ENCODE measurements at regions not wholly inside any gene's neighbourhood (a gene's known extent, or its start where the extent isn't known, plus 50 kb on each side); places are given as distances from the start of the nearest gene placed in this dataset.

DNA sequence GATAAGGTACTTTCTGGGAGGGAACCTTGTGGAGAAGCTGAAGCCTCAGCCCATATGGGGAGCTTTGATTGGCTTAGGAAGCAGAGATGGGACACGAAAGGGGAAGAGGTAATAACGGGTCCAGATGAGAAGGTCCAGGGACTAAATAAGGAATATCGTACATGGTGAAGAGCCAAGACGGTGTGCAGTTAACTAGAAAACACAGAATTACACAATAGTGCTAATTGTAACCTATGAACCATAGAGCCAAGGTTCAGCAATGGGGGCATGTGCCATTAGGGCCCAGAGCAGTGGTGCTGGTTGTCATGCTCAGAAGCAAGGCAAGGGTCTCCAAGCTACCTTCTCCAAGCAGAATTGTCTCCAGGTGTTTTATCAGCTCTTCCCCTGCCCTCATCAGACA is 106.1 kb downstream of the IRS2 start:
- H3K9me3 Mint-ChIP-seq = peaks cover 0 to 2% (median 0%) of the 10 kb centered on the region in 7 donors
- no peaks in the 10 kb centered on the region for H3K4me1 ChIP-seq (ENCODE audit: control insufficient read depth, insufficient read depth, low read length, poor library complexity, severe bottlenecking)

DNA sequence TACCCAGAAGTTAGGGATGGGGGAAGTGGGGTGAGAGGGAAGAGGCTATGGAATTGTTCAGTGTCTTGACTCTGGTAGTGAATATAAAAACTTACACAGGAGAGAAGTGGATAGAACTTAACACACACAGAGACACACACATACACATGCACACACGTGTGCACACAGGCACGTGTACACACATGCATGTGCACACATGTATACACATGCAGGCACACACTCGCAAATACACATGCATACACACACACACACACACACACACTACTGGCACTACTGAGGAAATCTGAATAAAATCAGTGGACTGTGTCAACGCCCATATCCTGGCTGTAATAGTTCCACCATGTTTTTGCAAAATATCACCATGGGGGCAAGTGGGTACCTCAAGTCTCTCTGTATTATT is 107.9 kb downstream of the IRS2 start:
- no peak overlapping the region for H3K27ac ChIP-seq (ENCODE audit: insufficient read depth, low read length, poor library complexity, severe bottlenecking)
- no peak for DNase-seq
- H3K4me3 ChIP-seq (ENCODE audit: low read depth, low read length) = no peak overlapping the region
- H3K36me3 Mint-ChIP-seq = peaks cover 3% of the 10 kb centered on the region
- H3K4me1 Mint-ChIP-seq = no peaks in the 10 kb centered on the region
- no peak for ATAC-seq (ENCODE audit: low read depth in 2 of 2)
- H3K27me3 ChIP-seq (ENCODE audit: control insufficient read depth, insufficient read depth, low read length) = no peaks in the 10 kb centered on the region
- H3K27me3 Mint-ChIP-seq = peaks cover 3% of the 10 kb centered on the region
- no peaks in the 10 kb centered on the region for H3K4me1 ChIP-seq (ENCODE audit: control insufficient read depth, insufficient read depth, low read length, poor library complexity, severe bottlenecking)
- H3K4me3 Mint-ChIP-seq = no peak overlapping the region
- no peaks in the 10 kb centered on the region for H3K9me3 ChIP-seq (ENCODE audit: control insufficient read depth in 2 of 2, low read length in 2 of 2)
- no peaks in the 10 kb centered on the region for H3K36me3 ChIP-seq (ENCODE audit: control insufficient read depth, insufficient read depth, low read length)
- no peaks in the 10 kb centered on the region for H3K9me3 Mint-ChIP-seq
- H3K27ac Mint-ChIP-seq = peak overlapping the region in 1 of 3 donors; percentile 1

More for the DNA sequence above, 106.1 kb downstream of the IRS2 start:
- Mint-ChIP-seq H3K27ac (no peak overlapping the region), H3K4me3 (no peak overlapping the region), H3K27me3 (peaks cover 4% of the 10 kb centered on the region), H3K4me1 (no peaks in the 10 kb centered on the region), H3K36me3 (no peaks in the 10 kb centered on the region)
- no peak overlapping the region for H3K4me3 ChIP-seq (ENCODE audit: low read depth, low read length)
- no peaks in the 10 kb centered on the region for H3K9me3 ChIP-seq (ENCODE audit: control insufficient read depth in 2 of 2, low read length in 2 of 2)
- no peak overlapping the region for H3K27ac ChIP-seq (ENCODE audit: insufficient read depth, low read length, poor library complexity, severe bottlenecking)
- ATAC-seq (ENCODE audit: low read depth in 2 of 2) (no peak), DNase-seq (no peak)
- H3K27me3 ChIP-seq (ENCODE audit: control insufficient read depth, insufficient read depth, low read length) = no peaks in the 10 kb centered on the region
- H3K36me3 ChIP-seq (ENCODE audit: control insufficient read depth, insufficient read depth, low read length) = no peaks in the 10 kb centered on the region

DNA sequence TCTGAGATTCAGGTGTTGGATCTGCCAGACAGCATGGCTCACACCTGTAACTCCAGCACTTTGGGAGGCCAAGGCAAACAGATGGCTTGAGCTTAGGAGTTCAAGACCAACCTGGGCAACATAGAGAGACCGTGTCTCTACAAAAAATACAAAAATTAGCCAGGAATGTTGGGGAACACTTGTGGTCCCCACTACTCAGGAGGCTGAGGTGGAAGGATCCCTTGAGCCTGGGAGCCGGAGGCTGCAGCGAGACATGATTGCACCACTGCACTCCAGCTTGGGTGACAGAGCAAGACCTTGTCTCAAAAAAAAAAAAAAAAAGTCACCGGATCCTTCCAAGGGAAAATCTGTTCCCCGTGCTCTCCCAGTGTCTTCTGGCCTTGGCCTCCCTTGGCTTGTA is 109.2 kb downstream of the IRS2 start:
- Histone ChIP-seq H3K27me3 (ENCODE audit: control insufficient read depth, insufficient read depth, low read length) (peaks cover 2% of the 10 kb centered on the region), H3K4me1 (ENCODE audit: control insufficient read depth, insufficient read depth, low read length, poor library complexity, severe bottlenecking) (no peaks in the 10 kb centered on the region), H3K36me3 (ENCODE audit: control insufficient read depth, insufficient read depth, low read length) (no peaks in the 10 kb centered on the region), H3K4me3 (ENCODE audit: low read depth, low read length) (no peak overlapping the region), H3K27ac (ENCODE audit: insufficient read depth, low read length, poor library complexity, severe bottlenecking) (no peak overlapping the region), H3K9me3 (ENCODE audit: control insufficient read depth in 2 of 2, low read length in 2 of 2) (no peaks in the 10 kb centered on the region)
- Mint-ChIP-seq H3K4me1 (no peaks in the 10 kb centered on the region), H3K27ac (no peak overlapping the region), H3K9me3 (no peaks in the 10 kb centered on the region), H3K4me3 (no peak overlapping the region), H3K27me3 (no peaks in the 10 kb centered on the region), H3K36me3 (peaks cover 3% of the 10 kb centered on the region)
- ATAC-seq (ENCODE audit: low read depth in 2 of 2) (no peak), DNase-seq (no peak)

- Histone ChIP-seq H3K4me1 (ENCODE audit: control insufficient read depth, insufficient read depth, low read length, poor library complexity, severe bottlenecking) (no peaks in the 10 kb centered on the region), H3K27ac (ENCODE audit: insufficient read depth, low read length, poor library complexity, severe bottlenecking) (no peak overlapping the region), H3K27me3 (ENCODE audit: control insufficient read depth, insufficient read depth, low read length) (peaks cover 2% of the 10 kb centered on the region), H3K4me3 (ENCODE audit: low read depth, low read length) (no peak overlapping the region), H3K36me3 (ENCODE audit: control insufficient read depth, insufficient read depth, low read length) (no peaks in the 10 kb centered on the region), H3K9me3 (ENCODE audit: control insufficient read depth in 2 of 2, low read length in 2 of 2) (no peaks in the 10 kb centered on the region)
- Mint-ChIP-seq H3K9me3 (no peaks in the 10 kb centered on the region), H3K27ac (no peak overlapping the region), H3K4me3 (no peak overlapping the region), H3K36me3 (peaks cover 3% of the 10 kb centered on the region), H3K27me3 (no peaks in the 10 kb centered on the region), H3K4me1 (no peaks in the 10 kb centered on the region)
- ATAC-seq (ENCODE audit: low read depth in 2 of 2) = no peak
- no peak for DNase-seq
These were observed 112.9 kb downstream of the IRS2 start for GRCh38 chr13:109673477-109673876.

DNA sequence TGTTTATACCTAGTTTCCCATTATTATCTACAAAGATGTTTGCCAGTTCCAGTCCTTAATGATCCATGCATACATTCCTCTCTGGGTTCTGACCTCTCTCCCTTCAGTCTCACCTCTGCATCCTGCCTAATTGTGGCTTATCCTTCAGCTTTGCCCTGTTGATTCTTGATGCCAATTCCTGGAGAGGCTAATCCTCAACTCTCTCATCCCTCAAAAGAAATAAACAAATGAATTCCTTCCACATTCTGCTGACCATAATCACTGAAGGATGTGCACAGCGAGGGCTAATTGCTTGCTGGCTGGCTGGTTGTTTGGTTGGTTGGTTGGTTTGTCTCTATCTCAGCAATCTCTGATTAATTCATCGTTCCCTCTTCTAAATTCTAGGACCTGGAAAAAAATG is 113.8 kb downstream of the IRS2 start:
- Mint-ChIP-seq H3K27ac (no peak overlapping the region), H3K4me3 (no peak overlapping the region), H3K27me3 (no peaks in the 10 kb centered on the region), H3K4me1 (no peaks in the 10 kb centered on the region), H3K36me3 (peaks cover 3% of the 10 kb centered on the region), H3K9me3 (no peaks in the 10 kb centered on the region)
- Histone ChIP-seq H3K4me3 (ENCODE audit: low read depth, low read length) (no peak overlapping the region), H3K4me1 (ENCODE audit: control insufficient read depth, insufficient read depth, low read length, poor library complexity, severe bottlenecking) (no peaks in the 10 kb centered on the region), H3K36me3 (ENCODE audit: control insufficient read depth, insufficient read depth, low read length) (no peaks in the 10 kb centered on the region), H3K27me3 (ENCODE audit: control insufficient read depth, insufficient read depth, low read length) (peaks cover 2% of the 10 kb centered on the region), H3K27ac (ENCODE audit: insufficient read depth, low read length, poor library complexity, severe bottlenecking) (no peak overlapping the region), H3K9me3 (ENCODE audit: control insufficient read depth in 2 of 2, low read length in 2 of 2) (no peaks in the 10 kb centered on the region)
- DNase-seq (no peak), ATAC-seq (ENCODE audit: low read depth in 2 of 2) (no peak)

GRCh38 chr13:109671919-109672318 is 114.5 kb downstream of the IRS2 start:
- H3K9me3 ChIP-seq (ENCODE audit: control insufficient read depth in 2 of 2, low read length in 2 of 2) = no peaks in the 10 kb centered on the region
- Mint-ChIP-seq H3K36me3 (peaks cover 3% of the 10 kb centered on the region), H3K9me3 (no peaks in the 10 kb centered on the region), H3K27ac (no peak overlapping the region), H3K27me3 (no peaks in the 10 kb centered on the region), H3K4me1 (no peaks in the 10 kb centered on the region), H3K4me3 (no peak overlapping the region)
- H3K27me3 ChIP-seq (ENCODE audit: control insufficient read depth, insufficient read depth, low read length) = peaks cover 2% of the 10 kb centered on the region
- H3K4me1 ChIP-seq (ENCODE audit: control insufficient read depth, insufficient read depth, low read length, poor library complexity, severe bottlenecking) = no peaks in the 10 kb centered on the region
- no peak for ATAC-seq (ENCODE audit: low read depth in 2 of 2)
- no peak overlapping the region for H3K27ac ChIP-seq (ENCODE audit: insufficient read depth, low read length, poor library complexity, severe bottlenecking)
- DNase-seq = no peak
- no peaks in the 10 kb centered on the region for H3K36me3 ChIP-seq (ENCODE audit: control insufficient read depth, insufficient read depth, low read length)
- no peak overlapping the region for H3K4me3 ChIP-seq (ENCODE audit: low read depth, low read length)

- Mint-ChIP-seq H3K4me3 (no peak overlapping the region), H3K36me3 (peaks cover 3% of the 10 kb centered on the region), H3K27ac (no peak overlapping the region), H3K27me3 (no peaks in the 10 kb centered on the region), H3K9me3 (no peaks in the 10 kb centered on the region), H3K4me1 (no peaks in the 10 kb centered on the region)
- Histone ChIP-seq H3K9me3 (ENCODE audit: control insufficient read depth in 2 of 2, low read length in 2 of 2) (no peaks in the 10 kb centered on the region), H3K27me3 (ENCODE audit: control insufficient read depth, insufficient read depth, low read length) (peaks cover 2% of the 10 kb centered on the region), H3K27ac (ENCODE audit: insufficient read depth, low read length, poor library complexity, severe bottlenecking) (no peak overlapping the region), H3K36me3 (ENCODE audit: control insufficient read depth, insufficient read depth, low read length) (no peaks in the 10 kb centered on the region), H3K4me1 (ENCODE audit: control insufficient read depth, insufficient read depth, low read length, poor library complexity, severe bottlenecking) (no peaks in the 10 kb centered on the region), H3K4me3 (ENCODE audit: low read depth, low read length) (no peak overlapping the region)
- DNase-seq = no peak
- ATAC-seq (ENCODE audit: low read depth in 2 of 2) = no peak
These were observed 115.6 kb downstream of the IRS2 start for GRCh38 chr13:109670776-109671175.

GRCh38 chr13:109669956-109670355 is 116.4 kb downstream of the IRS2 start:
- no peak overlapping the region for H3K4me3 ChIP-seq (ENCODE audit: low read depth, low read length)
- Mint-ChIP-seq H3K4me1 (no peaks in the 10 kb centered on the region), H3K36me3 (peaks cover under 1% of the 10 kb centered on the region), H3K27ac (peak overlapping the region in 1 of 3 donors; percentile 32), H3K4me3 (no peak overlapping the region), H3K27me3 (no peaks in the 10 kb centered on the region), H3K9me3 (no peaks in the 10 kb centered on the region)
- H3K36me3 ChIP-seq (ENCODE audit: control insufficient read depth, insufficient read depth, low read length) = no peaks in the 10 kb centered on the region
- no peak for DNase-seq
- no peak for ATAC-seq (ENCODE audit: low read depth in 2 of 2)
- H3K27ac ChIP-seq (ENCODE audit: insufficient read depth, low read length, poor library complexity, severe bottlenecking) = no peak overlapping the region
- H3K9me3 ChIP-seq (ENCODE audit: control insufficient read depth in 2 of 2, low read length in 2 of 2) = no peaks in the 10 kb centered on the region
- peaks cover 2% of the 10 kb centered on the region for H3K27me3 ChIP-seq (ENCODE audit: control insufficient read depth, insufficient read depth, low read length)
- no peaks in the 10 kb centered on the region for H3K4me1 ChIP-seq (ENCODE audit: control insufficient read depth, insufficient read depth, low read length, poor library complexity, severe bottlenecking)

Measured in CD4-positive, CD25-positive, alpha-beta regulatory T cell (primary cell).